ENCODE measurements at regions not wholly inside any gene's neighbourhood (a gene's known extent, or its start where the extent isn't known, plus 50 kb on each side); places are given as distances from the start of the nearest gene placed in this dataset.

DNA sequence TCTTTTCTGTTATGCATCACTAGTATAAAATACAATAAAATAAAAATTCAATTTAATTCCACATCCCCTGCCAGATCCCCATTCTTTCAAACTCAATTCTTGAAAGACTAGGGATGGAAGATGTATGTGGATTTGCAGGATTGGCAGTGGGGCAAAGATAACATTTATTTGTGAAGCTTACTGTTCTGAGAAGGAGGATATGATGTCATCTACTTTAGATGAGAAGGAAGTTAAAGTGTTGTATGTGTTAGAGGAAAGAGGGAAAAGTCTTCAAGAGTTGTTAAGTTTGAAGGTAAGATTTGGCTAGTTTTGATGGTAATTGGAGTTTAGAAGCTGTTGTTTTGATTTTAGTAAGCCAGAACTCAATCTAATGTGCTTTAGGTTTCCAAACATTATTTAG is 845.1 kb upstream of the NR2F2 start:
- Histone ChIP-seq H3K4me3 (ENCODE audit: control insufficient read depth in 2 of 3, extremely low read depth in 1 of 3, insufficient read depth in 2 of 3, low read depth in 1 of 3, low read length in 3 of 3) (no peak overlapping the region), H3K9me3 (ENCODE audit: control insufficient read depth, low read depth, low read length) (no peaks in the 10 kb centered on the region), H3K4me1 (ENCODE audit: control insufficient read depth, extremely low read depth, insufficient read depth, low read length) (no peaks in the 10 kb centered on the region), H3K27me3 (ENCODE audit: control insufficient read depth, extremely low read depth, insufficient read depth, low read length) (no peaks in the 10 kb centered on the region), H3K79me2 (ENCODE audit: control insufficient read depth, insufficient read depth, low read length) (no peaks in the 10 kb centered on the region), H3K9ac (ENCODE audit: control insufficient read depth, extremely low read depth, insufficient read depth, low read length) (no peak overlapping the region), H3K36me3 (ENCODE audit: control insufficient read depth in 2 of 2, extremely low read depth in 1 of 2, insufficient read depth in 2 of 2, low read length in 2 of 2) (no peaks in the 10 kb centered on the region), H3K9me1 (ENCODE audit: control insufficient read depth, extremely low read depth, insufficient read depth, low read length) (no peaks in the 10 kb centered on the region), H4K20me1 (ENCODE audit: control insufficient read depth, extremely low read depth, insufficient read depth, low read length) (no peaks in the 10 kb centered on the region), H3K27ac (ENCODE audit: control insufficient read depth, insufficient read depth, low read length) (no peak overlapping the region), H2AFZ (ENCODE audit: control insufficient read depth, low read length) (no peak overlapping the region), H3K4me2 (ENCODE audit: control insufficient read depth, extremely low read depth, insufficient read depth, low read depth, low read length) (no peak overlapping the region)
- FAIRE-seq (no peak), DNase-seq (ENCODE audit: low read depth, low spot score) (no peak)
- dilution Hi-C loops (cut with MboI; ENCODE audit: extremely low pct_ligation_motif_present, low sequenced_read_pairs): no loop called here
- TF ChIP-seq, protein P1, sequence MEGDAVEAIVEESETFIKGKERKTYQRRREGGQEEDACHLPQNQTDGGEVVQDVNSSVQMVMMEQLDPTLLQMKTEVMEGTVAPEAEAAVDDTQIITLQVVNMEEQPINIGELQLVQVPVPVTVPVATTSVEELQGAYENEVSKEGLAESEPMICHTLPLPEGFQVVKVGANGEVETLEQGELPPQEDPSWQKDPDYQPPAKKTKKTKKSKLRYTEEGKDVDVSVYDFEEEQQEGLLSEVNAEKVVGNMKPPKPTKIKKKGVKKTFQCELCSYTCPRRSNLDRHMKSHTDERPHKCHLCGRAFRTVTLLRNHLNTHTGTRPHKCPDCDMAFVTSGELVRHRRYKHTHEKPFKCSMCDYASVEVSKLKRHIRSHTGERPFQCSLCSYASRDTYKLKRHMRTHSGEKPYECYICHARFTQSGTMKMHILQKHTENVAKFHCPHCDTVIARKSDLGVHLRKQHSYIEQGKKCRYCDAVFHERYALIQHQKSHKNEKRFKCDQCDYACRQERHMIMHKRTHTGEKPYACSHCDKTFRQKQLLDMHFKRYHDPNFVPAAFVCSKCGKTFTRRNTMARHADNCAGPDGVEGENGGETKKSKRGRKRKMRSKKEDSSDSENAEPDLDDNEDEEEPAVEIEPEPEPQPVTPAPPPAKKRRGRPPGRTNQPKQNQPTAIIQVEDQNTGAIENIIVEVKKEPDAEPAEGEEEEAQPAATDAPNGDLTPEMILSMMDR (optimal IDR thresholded peaks at IDR 0.05 in 1 of 3, IDR thresholded peaks at IDR 0.05 in 1 of 3, conservative IDR thresholded peaks at IDR 0.05 in 1 of 3; ENCODE audit: extremely low read depth in 1 of 3, insufficient read depth in 2 of 3, low read length in 3 of 3): no peak
- TF ChIP-seq EZH2 (IDR thresholded peaks at IDR 0.05; ENCODE audit: low read length): no peak

- no peak for FAIRE-seq
- TF ChIP-seq, protein P1 (optimal IDR thresholded peaks at IDR 0.05 in 1 of 3, IDR thresholded peaks at IDR 0.05 in 1 of 3, conservative IDR thresholded peaks at IDR 0.05 in 1 of 3; ENCODE audit: extremely low read depth in 1 of 3, insufficient read depth in 2 of 3, low read length in 3 of 3): no peak
- no peak for TF ChIP-seq EZH2 (IDR thresholded peaks at IDR 0.05; ENCODE audit: low read length)
- dilution Hi-C loops (cut with MboI; ENCODE audit: extremely low pct_ligation_motif_present, low sequenced_read_pairs): no loop called here
- no peak for DNase-seq (ENCODE audit: low read depth, low spot score)
- Histone ChIP-seq H3K4me1 (ENCODE audit: control insufficient read depth, extremely low read depth, insufficient read depth, low read length) (no peaks in the 10 kb centered on the region), H3K27ac (ENCODE audit: control insufficient read depth, insufficient read depth, low read length) (no peak overlapping the region), H3K4me3 (ENCODE audit: control insufficient read depth in 2 of 3, extremely low read depth in 1 of 3, insufficient read depth in 2 of 3, low read depth in 1 of 3, low read length in 3 of 3) (no peak overlapping the region), H3K9me3 (ENCODE audit: control insufficient read depth, low read depth, low read length) (no peaks in the 10 kb centered on the region), H3K9me1 (ENCODE audit: control insufficient read depth, extremely low read depth, insufficient read depth, low read length) (no peaks in the 10 kb centered on the region), H2AFZ (ENCODE audit: control insufficient read depth, low read length) (no peak overlapping the region), H4K20me1 (ENCODE audit: control insufficient read depth, extremely low read depth, insufficient read depth, low read length) (no peaks in the 10 kb centered on the region), H3K4me2 (ENCODE audit: control insufficient read depth, extremely low read depth, insufficient read depth, low read depth, low read length) (no peak overlapping the region), H3K36me3 (ENCODE audit: control insufficient read depth in 2 of 2, extremely low read depth in 1 of 2, insufficient read depth in 2 of 2, low read length in 2 of 2) (no peaks in the 10 kb centered on the region), H3K79me2 (ENCODE audit: control insufficient read depth, insufficient read depth, low read length) (no peaks in the 10 kb centered on the region), H3K27me3 (ENCODE audit: control insufficient read depth, extremely low read depth, insufficient read depth, low read length) (no peaks in the 10 kb centered on the region), H3K9ac (ENCODE audit: control insufficient read depth, extremely low read depth, insufficient read depth, low read length) (no peak overlapping the region)
Observed at GRCh38 chr15:95486224-95486623, 844.3 kb upstream of the NR2F2 start.

All from keratinocyte (primary cell).